NCI-H1092 treated with DMSO at 0.1 percent for 48 hours (cell line): ENCODE measurements at regions not wholly inside any gene's neighbourhood (a gene's known extent, or its start where the extent isn't known, plus 50 kb on each side); places are given as distances from the start of the nearest gene placed in this dataset.
"Not testable (repeated sequence)": the region's sequence is repeated elsewhere in the genome, so short reads cannot be mapped to it uniquely, and the experiment has no call there.

Experiments
- DNase-seq: peaks from one replicate; lab custom pipeline; 2025; lab: John Stamatoyannopoulos, UW

- no peak for DNase-seq
These were observed 107.1 kb upstream of the TSC22D2 start for GRCh38 chr3:150300852-150301517.

GRCh38 chr3:150300388-150300787, 107.7 kb upstream of the TSC22D2 start:
- DNase-seq: no peak

GRCh38 chr3:150299201-150299600, 108.9 kb upstream of the TSC22D2 start:
- no peak for DNase-seq

- DNase-seq: no peak
These were observed 111.1 kb upstream of the TSC22D2 start for GRCh38 chr3:150296966-150297365.

- DNase-seq: no peak
These were observed 111.9 kb upstream of the TSC22D2 start for GRCh38 chr3:150296123-150296735.

- DNase-seq: no peak
These were observed 114.6 kb upstream of the TSC22D2 start for GRCh38 chr3:150293401-150294001.

- DNase-seq: no peak
These were observed 115.2 kb upstream of the TSC22D2 start for GRCh38 chr3:150292891-150293290.

- no peak for DNase-seq
These were observed 116.6 kb upstream of the TSC22D2 start for GRCh38 chr3:150291515-150291914.

- DNase-seq: peak; percentile 36
These were observed 121.5 kb upstream of the TSC22D2 start for GRCh38 chr3:150286390-150287147.

- no peak for DNase-seq
These were observed 122.5 kb upstream of the TSC22D2 start for GRCh38 chr3:150285601-150286000.

- DNase-seq: peak; percentile 78
These were observed 129.2 kb upstream of the TSC22D2 start for GRCh38 chr3:150278843-150279381.

GRCh38 chr3:150278195-150278594, 129.9 kb upstream of the TSC22D2 start:
- no peak for DNase-seq

- no peak for DNase-seq
These were observed 130.7 kb upstream of the TSC22D2 start for GRCh38 chr3:150277444-150277843.

- no peak for DNase-seq
These were observed 132.2 kb upstream of the TSC22D2 start for GRCh38 chr3:150275941-150276340.

GRCh38 chr3:150274372-150274771, 133.7 kb upstream of the TSC22D2 start:
- no peak for DNase-seq

GRCh38 chr3:150273396-150273795, 134.7 kb upstream of the TSC22D2 start:
- no peak for DNase-seq

GRCh38 chr3:150271591-150271960, 136.5 kb upstream of the TSC22D2 start:
- DNase-seq: no peak

GRCh38 chr3:150270883-150271590, 137.1 kb upstream of the TSC22D2 start:
- DNase-seq: no peak

GRCh38 chr3:150270444-150270843, 137.7 kb upstream of the TSC22D2 start:
- not testable (repeated sequence) for DNase-seq

GRCh38 chr3:150269526-150269925, 138.6 kb upstream of the TSC22D2 start:
- DNase-seq: no peak

GRCh38 chr3:150268426-150269391, 139.4 kb upstream of the TSC22D2 start:
- no peak for DNase-seq
